ENCODE measurements at regions not wholly inside any gene's neighbourhood (a gene's known extent, or its start where the extent isn't known, plus 50 kb on each side); places are given as distances from the start of the nearest gene placed in this dataset.

DNA sequence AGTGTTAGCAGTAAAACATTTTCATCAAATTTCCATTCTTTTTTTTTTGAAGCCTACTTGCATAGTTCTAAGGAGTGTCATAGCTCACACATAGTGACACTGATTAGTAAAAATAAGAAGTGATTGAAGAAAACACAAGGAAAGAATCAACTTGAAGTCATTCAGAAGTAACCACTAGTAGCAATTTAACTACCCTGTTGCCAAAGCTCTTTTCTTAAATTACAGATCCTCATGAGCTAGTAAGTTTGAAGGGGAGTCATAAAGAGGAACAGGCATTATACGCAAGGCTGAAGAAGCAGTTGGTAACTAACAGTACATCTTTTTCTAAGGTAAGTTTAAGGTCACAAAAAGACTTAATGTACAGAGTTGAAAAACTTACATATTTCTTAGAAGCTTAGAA is 332.2 kb downstream of the CHRM3 start:
- Histone ChIP-seq H3K4me3 (ENCODE audit: insufficient read depth, low read length, poor library complexity, severe bottlenecking) (no peak overlapping the region), H3K4me2 (ENCODE audit: low read depth, low read length, poor library complexity, severe bottlenecking) (no peak overlapping the region), H3K9me2 (replicated peaks; ENCODE audit: insufficient read depth, low read length) (no peaks in the 10 kb centered on the region), H3F3A (ENCODE audit: insufficient read depth) (no peaks in the 10 kb centered on the region), H3K27ac (ENCODE audit: low read depth, low read length) (no peak overlapping the region), H4K20me1 (ENCODE audit: low read depth, low read length) (no peaks in the 10 kb centered on the region), H3K79me2 (ENCODE audit: insufficient read depth, low read length) (no peaks in the 10 kb centered on the region), H3K9me3 (ENCODE audit: insufficient read depth, low read length) (no peaks in the 10 kb centered on the region), H3K36me3 (ENCODE audit: low read length) (no peaks in the 10 kb centered on the region), H3K27me3 (ENCODE audit: low read length) (no peaks in the 10 kb centered on the region), H3K9ac (ENCODE audit: low read length) (no peak overlapping the region), H2AFZ (ENCODE audit: low read depth, low read length, severe bottlenecking) (no peak overlapping the region)
- TF ChIP-seq, protein P1, sequence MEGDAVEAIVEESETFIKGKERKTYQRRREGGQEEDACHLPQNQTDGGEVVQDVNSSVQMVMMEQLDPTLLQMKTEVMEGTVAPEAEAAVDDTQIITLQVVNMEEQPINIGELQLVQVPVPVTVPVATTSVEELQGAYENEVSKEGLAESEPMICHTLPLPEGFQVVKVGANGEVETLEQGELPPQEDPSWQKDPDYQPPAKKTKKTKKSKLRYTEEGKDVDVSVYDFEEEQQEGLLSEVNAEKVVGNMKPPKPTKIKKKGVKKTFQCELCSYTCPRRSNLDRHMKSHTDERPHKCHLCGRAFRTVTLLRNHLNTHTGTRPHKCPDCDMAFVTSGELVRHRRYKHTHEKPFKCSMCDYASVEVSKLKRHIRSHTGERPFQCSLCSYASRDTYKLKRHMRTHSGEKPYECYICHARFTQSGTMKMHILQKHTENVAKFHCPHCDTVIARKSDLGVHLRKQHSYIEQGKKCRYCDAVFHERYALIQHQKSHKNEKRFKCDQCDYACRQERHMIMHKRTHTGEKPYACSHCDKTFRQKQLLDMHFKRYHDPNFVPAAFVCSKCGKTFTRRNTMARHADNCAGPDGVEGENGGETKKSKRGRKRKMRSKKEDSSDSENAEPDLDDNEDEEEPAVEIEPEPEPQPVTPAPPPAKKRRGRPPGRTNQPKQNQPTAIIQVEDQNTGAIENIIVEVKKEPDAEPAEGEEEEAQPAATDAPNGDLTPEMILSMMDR (IDR thresholded peaks at IDR 0.05; ENCODE audit: insufficient read depth, low read length, poor library complexity, severe bottlenecking): no peak
- no peak for TF ChIP-seq EZH2phosphoT487 (conservative IDR thresholded peaks at IDR 0.05; ENCODE audit: low read length)

- Histone ChIP-seq H3K4me3 (ENCODE audit: insufficient read depth, low read length, poor library complexity, severe bottlenecking) (no peak overlapping the region), H3K79me2 (ENCODE audit: insufficient read depth, low read length) (no peaks in the 10 kb centered on the region), H4K20me1 (ENCODE audit: low read depth, low read length) (no peaks in the 10 kb centered on the region), H3K27ac (ENCODE audit: low read depth, low read length) (no peak overlapping the region), H3K9me2 (replicated peaks; ENCODE audit: insufficient read depth, low read length) (no peaks in the 10 kb centered on the region), H3K36me3 (ENCODE audit: low read length) (no peaks in the 10 kb centered on the region), H3K27me3 (ENCODE audit: low read length) (no peaks in the 10 kb centered on the region), H2AFZ (ENCODE audit: low read depth, low read length, severe bottlenecking) (no peak overlapping the region), H3K9me3 (ENCODE audit: insufficient read depth, low read length) (no peaks in the 10 kb centered on the region), H3K4me2 (ENCODE audit: low read depth, low read length, poor library complexity, severe bottlenecking) (no peak overlapping the region), H3K9ac (ENCODE audit: low read length) (no peak overlapping the region), H3F3A (ENCODE audit: insufficient read depth) (no peaks in the 10 kb centered on the region)
- TF ChIP-seq EZH2phosphoT487 (conservative IDR thresholded peaks at IDR 0.05; ENCODE audit: low read length): no peak
- TF ChIP-seq, protein P1 (IDR thresholded peaks at IDR 0.05; ENCODE audit: insufficient read depth, low read length, poor library complexity, severe bottlenecking): no peak
These were observed 332.7 kb downstream of the CHRM3 start for GRCh38 chr1:239718997-239719628.

DNA sequence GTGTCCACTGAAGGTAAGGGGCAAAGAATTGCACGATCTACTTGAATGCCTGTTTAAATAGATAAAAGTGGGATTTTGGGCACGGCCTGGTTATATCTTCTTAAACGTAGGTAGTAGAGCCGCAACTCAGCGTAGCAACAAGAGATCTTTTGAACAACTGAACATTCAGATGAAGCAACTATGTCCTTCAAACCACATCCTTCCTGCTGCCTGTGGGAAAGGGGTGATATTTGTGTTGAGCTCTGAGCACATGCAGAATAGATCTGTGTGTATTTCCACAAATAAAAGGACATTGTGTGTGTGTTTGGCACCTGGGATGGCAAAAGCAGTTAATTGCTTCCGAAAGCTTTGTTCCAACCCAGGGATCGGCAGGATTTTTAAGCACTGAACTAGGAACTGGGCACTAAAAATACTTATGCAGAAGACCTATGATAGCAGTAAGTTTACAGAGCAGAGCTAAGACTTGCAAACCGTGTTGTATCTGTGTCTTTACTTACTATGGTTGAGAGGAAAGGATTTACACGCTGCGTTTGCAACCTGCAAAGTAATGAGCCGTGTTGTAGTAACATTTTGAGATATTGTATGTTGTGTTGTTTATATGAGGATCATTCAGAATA is 333.4 kb downstream of the CHRM3 start:
- H3K27ac ChIP-seq (ENCODE audit: low read depth, low read length): no peak overlapping the region
- no peak overlapping the region for H3K4me2 ChIP-seq (ENCODE audit: low read depth, low read length, poor library complexity, severe bottlenecking)
- no peak for TF ChIP-seq EZH2phosphoT487 (conservative IDR thresholded peaks at IDR 0.05; ENCODE audit: low read length)
- TF ChIP-seq, protein P1 (IDR thresholded peaks at IDR 0.05; ENCODE audit: insufficient read depth, low read length, poor library complexity, severe bottlenecking): no peak
- H4K20me1 ChIP-seq (ENCODE audit: low read depth, low read length): no peaks in the 10 kb centered on the region
- H3K4me3 ChIP-seq (ENCODE audit: insufficient read depth, low read length, poor library complexity, severe bottlenecking): no peak overlapping the region
- H3K9me3 ChIP-seq (ENCODE audit: insufficient read depth, low read length): no peaks in the 10 kb centered on the region
- no peak overlapping the region for H3K9ac ChIP-seq (ENCODE audit: low read length)
- H3K27me3 ChIP-seq (ENCODE audit: low read length): no peaks in the 10 kb centered on the region
- no peaks in the 10 kb centered on the region for H3K36me3 ChIP-seq (ENCODE audit: low read length)
- no peaks in the 10 kb centered on the region for H3K79me2 ChIP-seq (ENCODE audit: insufficient read depth, low read length)
- no peak overlapping the region for H2AFZ ChIP-seq (ENCODE audit: low read depth, low read length, severe bottlenecking)
- no peaks in the 10 kb centered on the region for H3K9me2 ChIP-seq (replicated peaks; ENCODE audit: insufficient read depth, low read length)
- no peaks in the 10 kb centered on the region for H3F3A ChIP-seq (ENCODE audit: insufficient read depth)
